ENCODE measurements at regions not wholly inside any gene's neighbourhood (a gene's known extent, or its start where the extent isn't known, plus 50 kb on each side); places are given as distances from the start of the nearest gene placed in this dataset.

- intact Hi-C loops (cut with micrococcal nuclease; ENCODE audit: unreplicated experiment), result no loop called here
- BruUV-seq (replicated peaks), result no TSS peak
- H3K4me1 ChIP-seq (ENCODE audit: insufficient read depth, low read length, poor library complexity, severe bottlenecking), result no peaks in the 10 kb centered on the region
- no peak overlapping the region for H3K27ac ChIP-seq (ENCODE audit: low read depth, low read length, poor library complexity, severe bottlenecking)
- H3K27me3 ChIP-seq (replicated peaks; ENCODE audit: insufficient read depth, low read depth, low read length, poor library complexity), result no peaks in the 10 kb centered on the region
- no peaks in the 10 kb centered on the region for H3K9me3 ChIP-seq (ENCODE audit: low read depth, low read length, poor library complexity, severe bottlenecking)
- DNase-seq (ENCODE audit: low spot score), result no peak
- TF ChIP-seq CTCF (conservative IDR thresholded peaks at IDR 0.05; ENCODE audit: low read depth, low read length) (no peak), EZH2 (IDR thresholded peaks at IDR 0.05; ENCODE audit: borderline replicate concordance, low read depth, low read length, poor library complexity, severe bottlenecking) (no peak)
- H3K36me3 ChIP-seq (ENCODE audit: insufficient read depth, low read length, poor library complexity, severe bottlenecking), result no peaks in the 10 kb centered on the region
- ChIA-PET POLR2A (ENCODE audit: low non-redundant PET) (no interaction called here), CTCF (no interaction called here)
- H3K4me3 ChIP-seq (ENCODE audit: low read depth, low read length, poor library complexity, severe bottlenecking), result no peak overlapping the region
Measured at GRCh38 chr18:43525169-43525568, 247.9 kb upstream of the SYT4 start.

DNA sequence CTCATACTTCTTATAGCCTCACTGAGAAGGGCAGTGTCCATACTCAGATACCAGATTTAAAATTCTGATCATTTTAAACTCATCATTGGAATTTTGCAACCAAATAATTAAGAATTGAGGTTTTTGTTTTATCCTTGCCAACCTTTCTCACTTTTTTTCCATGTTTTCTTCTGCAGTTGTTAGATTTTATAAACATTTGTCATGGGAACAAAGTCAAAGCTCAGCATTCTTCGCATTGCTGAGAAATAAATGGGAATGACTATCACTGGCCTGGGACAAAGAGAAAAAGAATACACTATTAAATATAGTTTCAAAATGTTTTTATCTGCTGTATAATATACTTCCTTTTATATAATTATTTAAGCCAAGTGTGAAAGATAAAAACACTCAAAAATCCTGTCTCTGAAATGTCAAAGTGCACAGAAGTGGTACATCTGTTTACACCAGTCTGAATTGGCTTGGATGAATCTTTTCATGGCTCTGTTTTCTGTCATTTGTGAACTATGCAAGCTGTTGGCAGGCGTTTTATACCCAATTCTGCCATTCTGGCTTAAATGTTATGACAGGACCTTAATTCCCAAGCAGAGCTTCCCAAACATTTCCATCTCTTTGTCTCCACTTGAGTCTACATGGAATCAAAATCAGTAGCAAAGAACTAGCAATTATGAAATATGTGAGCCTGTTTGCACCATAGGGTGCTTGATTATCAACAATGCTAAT, 249.3 kb upstream of the SYT4 start:
- Histone ChIP-seq H3K9me3 (ENCODE audit: low read depth, low read length, poor library complexity, severe bottlenecking) (no peaks in the 10 kb centered on the region), H3K27me3 (replicated peaks; ENCODE audit: insufficient read depth, low read depth, low read length, poor library complexity) (no peaks in the 10 kb centered on the region), H3K36me3 (ENCODE audit: insufficient read depth, low read length, poor library complexity, severe bottlenecking) (no peaks in the 10 kb centered on the region), H3K27ac (ENCODE audit: low read depth, low read length, poor library complexity, severe bottlenecking) (no peak overlapping the region), H3K4me3 (ENCODE audit: low read depth, low read length, poor library complexity, severe bottlenecking) (no peak overlapping the region), H3K4me1 (ENCODE audit: insufficient read depth, low read length, poor library complexity, severe bottlenecking) (no peaks in the 10 kb centered on the region)
- DNase-seq (ENCODE audit: low spot score), result no peak
- TF ChIP-seq EZH2 (IDR thresholded peaks at IDR 0.05; ENCODE audit: borderline replicate concordance, low read depth, low read length, poor library complexity, severe bottlenecking), result no peak
- TF ChIP-seq CTCF (conservative IDR thresholded peaks at IDR 0.05; ENCODE audit: low read depth, low read length), result no peak
- ChIA-PET POLR2A (ENCODE audit: low non-redundant PET) (no interaction called here), CTCF (no interaction called here)
- intact Hi-C loops (cut with micrococcal nuclease; ENCODE audit: unreplicated experiment), result no loop called here
- no TSS peak for BruUV-seq (replicated peaks)

DNA sequence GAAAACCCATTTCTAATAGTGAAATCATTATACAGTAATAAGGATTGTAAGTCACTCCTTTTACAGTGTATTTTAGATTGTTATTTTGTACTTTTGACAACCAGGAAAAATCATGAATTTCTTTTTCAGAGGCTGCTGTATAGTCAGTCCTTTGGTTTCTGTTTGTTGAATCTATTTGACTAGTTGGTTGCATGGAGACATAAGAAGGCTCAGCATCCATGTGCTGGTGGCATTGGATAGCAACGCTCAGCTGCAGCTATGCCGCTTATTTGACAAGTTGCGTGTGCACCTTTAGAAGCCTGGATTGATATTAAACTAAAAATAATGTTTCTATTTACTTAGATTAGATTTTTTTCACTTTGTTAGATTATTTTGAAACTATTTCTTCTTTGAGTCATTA, 254.1 kb upstream of the SYT4 start:
- POLR2A ChIA-PET (ENCODE audit: low non-redundant PET), result no interaction called here
- Histone ChIP-seq H3K4me3 (ENCODE audit: low read depth, low read length, poor library complexity, severe bottlenecking) (no peak overlapping the region), H3K4me1 (ENCODE audit: insufficient read depth, low read length, poor library complexity, severe bottlenecking) (no peaks in the 10 kb centered on the region), H3K36me3 (ENCODE audit: insufficient read depth, low read length, poor library complexity, severe bottlenecking) (no peaks in the 10 kb centered on the region), H3K27ac (ENCODE audit: low read depth, low read length, poor library complexity, severe bottlenecking) (no peak overlapping the region), H3K27me3 (replicated peaks; ENCODE audit: insufficient read depth, low read depth, low read length, poor library complexity) (no peaks in the 10 kb centered on the region), H3K9me3 (ENCODE audit: low read depth, low read length, poor library complexity, severe bottlenecking) (no peaks in the 10 kb centered on the region)
- BruUV-seq (replicated peaks), result no TSS peak
- no peak for DNase-seq (ENCODE audit: low spot score)
- intact Hi-C loops (cut with micrococcal nuclease; ENCODE audit: unreplicated experiment), result no loop called here
- TF ChIP-seq EZH2 (IDR thresholded peaks at IDR 0.05; ENCODE audit: borderline replicate concordance, low read depth, low read length, poor library complexity, severe bottlenecking), result no peak
- CTCF ChIA-PET, result no interaction called here

DNA sequence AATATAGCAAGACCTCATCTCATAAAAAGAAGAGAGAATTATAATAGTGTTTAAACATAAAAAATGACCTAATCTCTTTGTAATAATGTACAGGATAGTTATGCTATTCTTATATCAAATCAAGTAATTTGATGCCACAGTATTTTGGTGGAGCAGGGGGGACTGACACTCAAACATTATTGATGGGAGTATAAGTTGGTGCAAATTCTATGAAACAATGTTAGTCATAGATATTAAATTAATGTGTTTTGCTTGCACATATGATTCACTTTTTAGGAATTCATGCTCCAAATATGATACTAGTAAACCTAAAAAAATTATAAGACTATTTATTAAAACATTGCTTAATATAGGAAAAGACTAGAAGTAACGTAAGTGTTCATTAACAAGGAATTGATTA, 256.1 kb upstream of the SYT4 start:
- BruUV-seq (replicated peaks), result no TSS peak
- Histone ChIP-seq H3K9me3 (ENCODE audit: low read depth, low read length, poor library complexity, severe bottlenecking) (no peaks in the 10 kb centered on the region), H3K27ac (ENCODE audit: low read depth, low read length, poor library complexity, severe bottlenecking) (no peak overlapping the region), H3K4me1 (ENCODE audit: insufficient read depth, low read length, poor library complexity, severe bottlenecking) (no peaks in the 10 kb centered on the region), H3K36me3 (ENCODE audit: insufficient read depth, low read length, poor library complexity, severe bottlenecking) (no peaks in the 10 kb centered on the region), H3K4me3 (ENCODE audit: low read depth, low read length, poor library complexity, severe bottlenecking) (no peak overlapping the region), H3K27me3 (replicated peaks; ENCODE audit: insufficient read depth, low read depth, low read length, poor library complexity) (no peaks in the 10 kb centered on the region)
- intact Hi-C loops (cut with micrococcal nuclease; ENCODE audit: unreplicated experiment), result no loop called here
- CTCF ChIA-PET, result no interaction called here
- TF ChIP-seq CTCF (conservative IDR thresholded peaks at IDR 0.05; ENCODE audit: low read depth, low read length) (no peak), EZH2 (IDR thresholded peaks at IDR 0.05; ENCODE audit: borderline replicate concordance, low read depth, low read length, poor library complexity, severe bottlenecking) (no peak)
- no peak for DNase-seq (ENCODE audit: low spot score)
- POLR2A ChIA-PET (ENCODE audit: low non-redundant PET), result no interaction called here

All from A673 (cell line).